ENCODE measurements at regions not wholly inside any gene's neighbourhood (a gene's known extent, or its start where the extent isn't known, plus 50 kb on each side); places are given as distances from the start of the nearest gene placed in this dataset.

GRCh38 chrX:39716802-39717540, 380.8 kb downstream of the BCOR start:
- peaks cover 0 to 13% of the 10 kb centered on the region in 2 donors for H3K4me1 ChIP-seq
- TF ChIP-seq CTCF (IDR thresholded peaks at IDR 0.05), result no peak

GRCh38 chrX:39718981-39719380, 378.8 kb downstream of the BCOR start:
- Histone ChIP-seq H3K27ac (no peak overlapping the region), H3K9me3 (no peaks in the 10 kb centered on the region), H3K36me3 (no peaks in the 10 kb centered on the region), H3K27me3 (no peaks in the 10 kb centered on the region), H3K4me1 (peaks cover 0 to 16% of the 10 kb centered on the region in 2 donors), H3K4me3 (no peak overlapping the region)
- TF ChIP-seq CTCF (IDR thresholded peaks at IDR 0.05), result no peak
- DNase-seq (ENCODE audit: low spot score), result no peak

More at GRCh38 chrX:39716802-39717540, 380.8 kb downstream of the BCOR start:
- Histone ChIP-seq H3K27ac (no peak overlapping the region), H3K36me3 (no peaks in the 10 kb centered on the region), H3K27me3 (no peaks in the 10 kb centered on the region), H3K9me3 (no peaks in the 10 kb centered on the region), H3K4me3 (no peak overlapping the region)
- DNase-seq (ENCODE audit: low spot score), result no peak

- Histone ChIP-seq H3K4me3 (no peak overlapping the region), H3K4me1 (peaks cover 0 to 16% of the 10 kb centered on the region in 2 donors), H3K27me3 (no peaks in the 10 kb centered on the region), H3K9me3 (no peaks in the 10 kb centered on the region), H3K36me3 (no peaks in the 10 kb centered on the region), H3K27ac (no peak overlapping the region)
- TF ChIP-seq CTCF (IDR thresholded peaks at IDR 0.05), result no peak
- DNase-seq (ENCODE audit: low spot score), result no peak
Observed at GRCh38 chrX:39720945-39721344, 376.8 kb downstream of the BCOR start.

GRCh38 chrX:39721566-39722279, 376.0 kb downstream of the BCOR start:
- H3K27me3 ChIP-seq, result no peaks in the 10 kb centered on the region
- peak overlapping the region; percentile 21 for H3K27ac ChIP-seq
- peaks cover 0 to 16% of the 10 kb centered on the region in 2 donors for H3K4me1 ChIP-seq
- no peak for TF ChIP-seq CTCF (IDR thresholded peaks at IDR 0.05)
- no peaks in the 10 kb centered on the region for H3K9me3 ChIP-seq
- H3K36me3 ChIP-seq, result no peaks in the 10 kb centered on the region
- no peak overlapping the region for H3K4me3 ChIP-seq
- DNase-seq (ENCODE audit: low spot score), result no peak

GRCh38 chrX:39724544-39724943, 373.2 kb downstream of the BCOR start:
- Histone ChIP-seq H3K9me3 (peaks cover 0 to 6% of the 10 kb centered on the region in 2 donors), H3K4me1 (peaks cover 0 to 21% of the 10 kb centered on the region in 2 donors), H3K27me3 (no peaks in the 10 kb centered on the region), H3K36me3 (no peaks in the 10 kb centered on the region), H3K4me3 (no peak overlapping the region), H3K27ac (no peak overlapping the region)
- TF ChIP-seq CTCF (IDR thresholded peaks at IDR 0.05), result no peak
- no peak for DNase-seq (ENCODE audit: low spot score)

Data from right atrium auricular region (tissue), 2 donors.